ENCODE measurements at regions not wholly inside any gene's neighbourhood (a gene's known extent, or its start where the extent isn't known, plus 50 kb on each side); places are given as distances from the start of the nearest gene placed in this dataset.

GRCh38 chr13:80778297-80778696, 437.4 kb upstream of the SPRY2 start:
- TF ChIP-seq CTCF (IDR thresholded peaks at IDR 0.05) = no peak
- TF ChIP-seq POLR2A (IDR thresholded peaks at IDR 0.05) = no peak
